ENCODE measurements at regions not wholly inside any gene's neighbourhood (a gene's known extent, or its start where the extent isn't known, plus 50 kb on each side); places are given as distances from the start of the nearest gene placed in this dataset.

- no peak for DNase-seq
These were observed 191.2 kb upstream of the TCF21 start for GRCh38 chr6:133697666-133698065.

- no peak for DNase-seq
These were observed 190.6 kb upstream of the TCF21 start for GRCh38 chr6:133698272-133698671.

DNA sequence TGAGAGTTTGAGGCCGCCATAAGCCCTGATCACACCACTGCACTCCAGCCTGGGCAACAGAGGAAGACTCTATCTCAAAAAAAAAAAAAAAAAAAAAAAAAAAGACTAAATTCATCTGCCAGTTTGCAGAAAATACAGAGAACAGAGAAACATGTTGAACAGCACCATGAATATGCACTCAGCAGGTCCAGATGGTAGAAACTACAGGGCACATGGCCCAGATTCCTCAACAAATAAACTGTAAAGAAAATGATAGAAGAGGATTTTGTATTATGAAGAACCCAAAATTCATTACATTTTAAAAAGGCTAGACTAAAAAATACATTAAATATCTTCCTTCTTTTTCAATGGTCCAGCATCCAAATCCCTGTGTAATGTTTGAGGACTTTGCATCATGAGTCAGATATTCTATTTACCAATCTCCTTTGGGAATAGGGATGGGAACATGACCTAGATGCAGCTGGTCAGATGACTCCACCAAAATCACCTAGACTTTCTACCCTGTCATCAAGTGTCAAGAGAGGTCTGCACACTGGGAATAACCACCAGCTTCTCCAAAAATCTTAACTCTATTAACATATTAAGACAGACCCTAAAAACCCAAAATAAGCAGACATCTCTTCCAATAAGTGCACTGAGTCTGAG, 189.1 kb upstream of the TCF21 start:
- DNase-seq = no peak

DNA sequence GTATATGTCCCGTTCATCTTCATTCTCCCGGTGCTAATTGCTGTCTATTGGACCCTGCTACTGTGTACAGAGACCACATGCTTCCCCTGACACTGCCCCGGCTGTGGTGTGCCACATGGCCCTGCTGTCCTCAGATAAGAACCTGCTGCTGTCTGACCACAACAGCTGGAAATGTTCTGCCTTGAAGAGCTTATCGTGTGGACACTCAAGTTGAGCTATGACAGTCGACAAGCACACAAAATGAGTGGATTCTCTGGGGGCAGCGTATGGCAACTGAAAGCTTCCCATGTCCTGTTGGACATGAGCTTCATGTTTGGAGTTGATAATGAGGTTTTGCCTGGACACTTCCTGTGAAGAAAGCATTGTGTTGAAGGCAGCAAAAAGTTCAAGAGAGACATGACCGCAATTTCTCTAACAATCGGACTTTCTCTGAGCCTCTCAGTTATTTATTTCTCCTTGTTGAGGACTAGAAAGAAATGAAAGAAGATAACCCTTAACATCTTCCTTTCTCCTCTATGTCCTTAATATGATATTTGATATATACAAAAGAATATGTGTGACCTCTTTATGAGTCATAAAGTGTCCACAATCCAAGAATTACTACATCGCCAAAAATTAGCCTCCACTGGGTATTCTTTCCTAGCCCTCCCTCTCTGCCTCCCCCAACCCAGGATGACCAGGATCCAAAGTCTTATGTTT, 187.1 kb upstream of the TCF21 start:
- no peak for DNase-seq

- DNase-seq = no peak
These were observed 184.5 kb upstream of the TCF21 start for GRCh38 chr6:133704371-133704770.

DNA sequence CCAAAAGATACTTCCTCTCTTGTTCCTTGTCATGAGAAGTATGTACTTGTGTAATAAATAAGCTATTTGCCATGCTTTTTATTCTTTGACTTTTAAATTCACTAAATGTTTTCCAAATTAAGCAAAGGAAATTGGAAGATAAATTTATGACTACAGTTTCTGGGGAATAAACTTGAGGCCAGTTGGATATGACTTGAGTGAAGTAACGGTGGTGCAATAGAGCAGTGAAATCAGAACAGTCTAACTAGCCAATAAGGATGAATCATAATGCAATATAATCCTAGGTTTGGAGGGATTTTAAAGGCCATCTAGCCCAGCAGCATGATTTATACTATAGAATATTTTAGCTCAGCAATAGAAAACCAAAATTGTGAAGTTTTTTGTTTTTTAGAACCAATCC, 183.8 kb upstream of the TCF21 start:
- no peak for DNase-seq

GRCh38 chr6:133705731-133706130, 183.2 kb upstream of the TCF21 start:
- no peak for DNase-seq

GRCh38 chr6:133707456-133707855, 181.5 kb upstream of the TCF21 start:
- DNase-seq = no peak

- DNase-seq = no peak
These were observed 178.1 kb upstream of the TCF21 start for GRCh38 chr6:133710826-133711225.

GRCh38 chr6:133715270-133715669, 173.6 kb upstream of the TCF21 start:
- no peak for DNase-seq

- no peak for DNase-seq
These were observed 164.2 kb upstream of the TCF21 start for GRCh38 chr6:133724726-133725125.

- DNase-seq = no peak
These were observed 162.7 kb upstream of the TCF21 start for GRCh38 chr6:133726188-133726587.

DNA sequence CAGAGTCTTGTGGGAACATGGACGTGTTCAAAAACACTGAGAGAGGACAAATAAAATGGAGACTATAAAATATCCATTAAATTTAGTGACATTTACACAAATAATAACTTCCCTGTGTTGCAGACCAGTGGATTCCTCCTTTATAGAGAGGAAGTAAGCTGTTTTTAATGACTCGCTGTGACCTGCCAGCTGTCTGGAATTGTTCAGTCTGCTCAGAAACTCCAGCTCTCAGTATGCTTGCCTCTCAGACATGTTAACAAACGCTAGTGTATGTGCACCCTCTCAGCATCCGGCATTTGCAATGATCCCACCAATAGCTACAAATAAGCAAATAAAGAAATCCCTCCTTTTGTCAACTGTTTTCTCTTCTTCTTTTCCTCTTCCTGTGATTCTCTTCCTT, 158.0 kb upstream of the TCF21 start:
- DNase-seq = no peak

DNA sequence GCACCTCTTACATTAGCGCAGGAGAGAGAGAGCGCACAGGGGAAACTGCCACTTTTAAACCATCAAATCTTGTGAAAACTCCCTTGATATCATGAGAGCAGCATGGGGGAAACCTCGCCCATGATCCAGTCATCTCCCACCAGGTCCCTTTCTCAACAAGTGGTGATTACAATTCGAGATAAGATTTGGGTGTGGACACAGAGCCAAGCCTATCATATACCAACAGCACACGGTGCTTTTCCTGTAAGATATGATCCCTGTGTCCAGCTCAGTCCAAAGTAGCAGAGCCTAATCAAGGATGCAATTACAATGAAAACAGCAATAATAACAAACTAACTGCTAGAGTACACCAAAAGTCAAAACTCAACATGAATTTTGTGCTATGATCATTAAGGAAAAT, 148.7 kb upstream of the TCF21 start:
- no peak for DNase-seq

- DNase-seq = no peak
These were observed 148.1 kb upstream of the TCF21 start for GRCh38 chr6:133740816-133741215.

DNA sequence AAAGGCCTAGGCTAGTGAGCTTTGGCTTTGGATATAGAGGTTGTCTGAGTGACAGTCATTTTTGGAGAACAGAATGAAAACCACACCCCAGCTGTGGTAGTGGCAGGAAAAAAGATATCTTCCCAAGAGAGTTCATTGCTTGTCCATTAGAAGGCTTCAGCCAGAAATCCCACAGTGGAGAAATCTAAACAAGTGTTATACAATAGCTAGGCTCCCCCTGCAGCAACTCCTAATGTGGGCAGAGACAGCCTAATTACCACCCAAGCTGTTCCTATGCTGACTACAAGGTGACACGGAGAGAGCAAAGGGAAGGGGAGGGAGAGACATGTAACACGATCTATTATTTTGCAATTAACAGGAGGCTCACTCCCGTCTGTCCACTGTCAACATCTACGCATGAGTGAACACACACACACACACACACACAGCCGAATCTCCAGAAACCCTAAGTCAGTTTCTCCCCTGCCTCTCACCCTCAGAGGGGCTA, 147.5 kb upstream of the TCF21 start:
- DNase-seq = peak; percentile 72

GRCh38 chr6:133743621-133744020, 145.3 kb upstream of the TCF21 start:
- no peak for DNase-seq

DNA sequence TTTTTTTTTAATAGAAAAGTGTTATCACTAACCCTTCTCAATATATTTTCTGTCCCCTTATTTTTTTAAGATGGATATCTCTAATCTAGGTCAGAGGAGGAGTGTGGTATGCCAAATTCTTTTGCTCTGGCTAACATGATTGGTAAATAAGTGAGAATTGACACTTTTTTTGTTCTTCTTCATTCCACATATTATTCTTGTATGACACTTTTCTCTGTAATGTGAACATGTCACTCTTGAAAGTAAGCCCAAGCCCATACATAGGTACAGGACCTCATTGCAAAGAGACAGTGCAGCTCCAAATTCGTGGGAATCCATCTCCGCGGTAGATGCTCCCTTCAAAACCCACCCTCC, 142.5 kb upstream of the TCF21 start:
- no peak for DNase-seq

DNA sequence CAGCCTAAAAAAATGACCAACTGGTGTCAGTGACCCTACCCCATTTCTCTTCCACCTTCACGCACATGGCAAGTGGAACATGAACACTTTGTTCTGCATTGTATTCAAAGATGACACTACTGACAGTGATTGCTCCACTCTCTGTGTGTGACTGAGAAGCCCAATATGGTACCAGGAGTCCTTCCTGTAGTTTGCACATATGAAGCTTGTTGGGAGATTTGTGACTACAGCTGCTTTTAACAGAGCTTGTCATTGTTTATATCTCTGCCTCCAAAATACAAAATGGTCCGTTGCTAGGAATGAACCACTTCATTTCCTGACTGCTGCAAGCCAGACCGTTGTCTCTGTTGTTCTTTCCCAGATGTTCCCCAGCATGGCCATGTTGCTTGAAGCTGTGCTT, 140.3 kb upstream of the TCF21 start:
- no peak for DNase-seq

DNA sequence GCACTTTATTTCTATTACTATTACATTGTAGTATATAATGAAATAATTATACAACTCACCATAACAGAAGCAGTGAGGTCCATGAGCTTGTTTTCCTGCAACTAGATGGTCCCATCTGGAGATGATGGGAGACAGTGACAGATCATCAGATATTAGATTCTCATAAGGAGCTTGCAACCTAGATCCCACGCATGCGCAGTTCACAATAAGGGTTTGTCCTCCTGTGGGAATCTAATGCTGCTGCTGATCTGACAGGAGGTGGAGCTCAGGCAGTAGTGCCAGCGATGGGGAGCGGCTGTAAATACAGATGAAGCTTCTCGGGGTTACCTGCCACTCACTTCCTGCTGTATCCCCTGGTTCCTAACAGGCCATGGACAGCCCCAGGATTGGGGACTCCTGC, 139.5 kb upstream of the TCF21 start:
- peak; percentile 12 for DNase-seq

- DNase-seq = no peak
These were observed 136.8 kb upstream of the TCF21 start for GRCh38 chr6:133752129-133752528.

GRCh38 chr6:133753756-133754155, 135.2 kb upstream of the TCF21 start:
- DNase-seq = no peak

GRCh38 chr6:133754298-133754697, 134.6 kb upstream of the TCF21 start:
- no peak for DNase-seq

GRCh38 chr6:133756078-133756695, 132.7 kb upstream of the TCF21 start:
- no peak for DNase-seq
